ENCODE measurements at regions not wholly inside any gene's neighbourhood (a gene's known extent, or its start where the extent isn't known, plus 50 kb on each side); places are given as distances from the start of the nearest gene placed in this dataset.

- TF ChIP-seq CTCF (IDR thresholded peaks at IDR 0.05), result no peak
- no peak for TF ChIP-seq POLR2A (IDR thresholded peaks at IDR 0.05)
- no peak for TF ChIP-seq EP300 (IDR thresholded peaks at IDR 0.05)
- Histone ChIP-seq H3K27ac (no peak overlapping the region), H3K4me1 (peaks cover 0 to 13% (median 0%) of the 10 kb centered on the region in 4 donors), H3K27me3 (no peaks in the 10 kb centered on the region), H3K9me3 (no peaks in the 10 kb centered on the region), H3K36me3 (no peaks in the 10 kb centered on the region), H3K4me3 (no peak overlapping the region)
- DNase-seq (ENCODE audit: low spot score in 2 of 2), result no peak
- WGBS, 2 donors, result 93 to 96% methylated on average over 7 of the region's 7 CpGs
These were observed 73.2 kb upstream of the ZCCHC2 start for GRCh38 chr18:62449490-62450104.

GRCh38 chr18:62450175-62450545, 72.7 kb upstream of the ZCCHC2 start:
- 80 to 81% methylated on average over 5 of the region's 5 CpGs for WGBS, 2 donors

GRCh38 chr18:62450546-62451410, 72.0 kb upstream of the ZCCHC2 start:
- Histone ChIP-seq H3K4me3 (no peak overlapping the region), H3K36me3 (no peaks in the 10 kb centered on the region), H3K27me3 (no peaks in the 10 kb centered on the region), H3K27ac (peak overlapping the region in 1 of 4 donors; percentile 18), H3K9me3 (no peaks in the 10 kb centered on the region), H3K4me1 (peaks cover 0 to 13% (median 0%) of the 10 kb centered on the region in 4 donors)
- peak; percentile 19 to 21 for DNase-seq (ENCODE audit: low spot score in 2 of 2)
- WGBS, 2 donors, result 35 to 46% methylated on average over 15 of the region's 15 CpGs
- TF ChIP-seq POLR2A (IDR thresholded peaks at IDR 0.05), result no peak
- no peak for TF ChIP-seq CTCF (IDR thresholded peaks at IDR 0.05)
- peak in 1 of 2 donors; percentile 74 for TF ChIP-seq EP300 (IDR thresholded peaks at IDR 0.05)

More at GRCh38 chr18:62450175-62450545, 72.7 kb upstream of the ZCCHC2 start:
- Histone ChIP-seq H3K4me1 (peaks cover 0 to 13% (median 0%) of the 10 kb centered on the region in 4 donors), H3K9me3 (no peaks in the 10 kb centered on the region), H3K4me3 (no peak overlapping the region), H3K27ac (no peak overlapping the region), H3K36me3 (no peaks in the 10 kb centered on the region), H3K27me3 (no peaks in the 10 kb centered on the region)
- TF ChIP-seq CTCF (IDR thresholded peaks at IDR 0.05), result no peak
- TF ChIP-seq POLR2A (IDR thresholded peaks at IDR 0.05), result no peak
- no peak for TF ChIP-seq EP300 (IDR thresholded peaks at IDR 0.05)
- no peak for DNase-seq (ENCODE audit: low spot score in 2 of 2)

- H3K36me3 ChIP-seq, result no peaks in the 10 kb centered on the region
- H3K4me3 ChIP-seq, result no peak overlapping the region
- no peak for DNase-seq (ENCODE audit: low spot score in 2 of 2)
- no peak overlapping the region for H3K27ac ChIP-seq
- peaks cover 0 to 13% (median 0%) of the 10 kb centered on the region in 4 donors for H3K4me1 ChIP-seq
- H3K27me3 ChIP-seq, result no peaks in the 10 kb centered on the region
- H3K9me3 ChIP-seq, result no peaks in the 10 kb centered on the region
- TF ChIP-seq CTCF (IDR thresholded peaks at IDR 0.05), result no peak
- TF ChIP-seq EP300 (IDR thresholded peaks at IDR 0.05), result no peak
- TF ChIP-seq POLR2A (IDR thresholded peaks at IDR 0.05), result no peak
- 61 to 70% methylated on average over 5 of the region's 5 CpGs for WGBS, 2 donors
These were observed 70.5 kb upstream of the ZCCHC2 start for GRCh38 chr18:62452280-62452831.

GRCh38 chr18:62453864-62454263, 69.0 kb upstream of the ZCCHC2 start:
- no peak overlapping the region for H3K4me3 ChIP-seq
- 88 to 94% methylated on average over 3 of the region's 3 CpGs for WGBS, 2 donors
- peaks cover 0 to 13% (median 0%) of the 10 kb centered on the region in 4 donors for H3K4me1 ChIP-seq
- TF ChIP-seq POLR2A (IDR thresholded peaks at IDR 0.05) (no peak), CTCF (IDR thresholded peaks at IDR 0.05) (no peak), EP300 (IDR thresholded peaks at IDR 0.05) (no peak)
- no peaks in the 10 kb centered on the region for H3K36me3 ChIP-seq
- H3K27ac ChIP-seq, result no peak overlapping the region
- no peak for DNase-seq (ENCODE audit: low spot score in 2 of 2)
- no peaks in the 10 kb centered on the region for H3K27me3 ChIP-seq
- H3K9me3 ChIP-seq, result no peaks in the 10 kb centered on the region
